ENCODE measurements at regions not wholly inside any gene's neighbourhood (a gene's known extent, or its start where the extent isn't known, plus 50 kb on each side); places are given as distances from the start of the nearest gene placed in this dataset.

DNA sequence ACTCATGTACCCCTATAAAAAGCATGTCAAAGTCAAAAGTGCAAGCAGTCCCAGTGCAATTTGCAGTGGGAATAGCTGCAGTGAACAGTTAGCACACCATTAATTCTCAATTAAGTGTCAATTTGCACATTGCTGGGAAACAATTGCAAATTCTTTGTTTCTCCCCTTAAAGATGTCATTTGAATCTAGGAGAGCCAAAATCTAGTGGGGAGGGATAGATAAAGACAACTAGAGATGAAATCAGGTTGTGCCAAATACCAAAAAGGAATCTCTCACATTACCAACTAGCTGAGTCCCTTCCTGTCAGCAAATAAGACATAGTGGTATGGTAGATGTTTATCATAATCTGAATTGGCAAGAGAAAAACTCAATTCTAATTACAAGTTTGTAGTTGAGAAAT is 330.7 kb downstream of the NUF2 start:
- DNase-seq, result no peak
- H3K36me3 ChIP-seq (replicated peaks), result no peaks in the 10 kb centered on the region
- no peak overlapping the region for H3K27ac ChIP-seq
- H3K27me3 ChIP-seq (replicated peaks), result no peaks in the 10 kb centered on the region
- H3K4me3 ChIP-seq (ENCODE audit: low read depth, low read length), result no peak overlapping the region
- in situ Hi-C loops (cut with HindIII; ENCODE audit: low pct_ligation_motif_present, low sequenced_read_pairs), result no loop called here
- TF ChIP-seq, protein P1, sequence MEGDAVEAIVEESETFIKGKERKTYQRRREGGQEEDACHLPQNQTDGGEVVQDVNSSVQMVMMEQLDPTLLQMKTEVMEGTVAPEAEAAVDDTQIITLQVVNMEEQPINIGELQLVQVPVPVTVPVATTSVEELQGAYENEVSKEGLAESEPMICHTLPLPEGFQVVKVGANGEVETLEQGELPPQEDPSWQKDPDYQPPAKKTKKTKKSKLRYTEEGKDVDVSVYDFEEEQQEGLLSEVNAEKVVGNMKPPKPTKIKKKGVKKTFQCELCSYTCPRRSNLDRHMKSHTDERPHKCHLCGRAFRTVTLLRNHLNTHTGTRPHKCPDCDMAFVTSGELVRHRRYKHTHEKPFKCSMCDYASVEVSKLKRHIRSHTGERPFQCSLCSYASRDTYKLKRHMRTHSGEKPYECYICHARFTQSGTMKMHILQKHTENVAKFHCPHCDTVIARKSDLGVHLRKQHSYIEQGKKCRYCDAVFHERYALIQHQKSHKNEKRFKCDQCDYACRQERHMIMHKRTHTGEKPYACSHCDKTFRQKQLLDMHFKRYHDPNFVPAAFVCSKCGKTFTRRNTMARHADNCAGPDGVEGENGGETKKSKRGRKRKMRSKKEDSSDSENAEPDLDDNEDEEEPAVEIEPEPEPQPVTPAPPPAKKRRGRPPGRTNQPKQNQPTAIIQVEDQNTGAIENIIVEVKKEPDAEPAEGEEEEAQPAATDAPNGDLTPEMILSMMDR (IDR thresholded peaks at IDR 0.05; ENCODE audit: low read depth, low read length, missing control alignments), result no peak

GRCh38 chr1:163655565-163655964 is 333.8 kb downstream of the NUF2 start:
- no peaks in the 10 kb centered on the region for H3K36me3 ChIP-seq (replicated peaks)
- TF ChIP-seq, protein P1 (IDR thresholded peaks at IDR 0.05; ENCODE audit: low read depth, low read length, missing control alignments), result no peak
- in situ Hi-C loops (cut with HindIII; ENCODE audit: low pct_ligation_motif_present, low sequenced_read_pairs), result no loop called here
- H3K4me3 ChIP-seq (ENCODE audit: low read depth, low read length), result no peak overlapping the region
- no peak overlapping the region for H3K27ac ChIP-seq
- no peak for DNase-seq
- no peaks in the 10 kb centered on the region for H3K27me3 ChIP-seq (replicated peaks)

GRCh38 chr1:163656095-163656759 is 334.5 kb downstream of the NUF2 start:
- Histone ChIP-seq H3K4me3 (ENCODE audit: low read depth, low read length) (no peak overlapping the region), H3K27me3 (replicated peaks) (no peaks in the 10 kb centered on the region), H3K27ac (no peak overlapping the region), H3K36me3 (replicated peaks) (no peaks in the 10 kb centered on the region)
- TF ChIP-seq, protein P1 (IDR thresholded peaks at IDR 0.05; ENCODE audit: low read depth, low read length, missing control alignments), result no peak
- in situ Hi-C loops (cut with HindIII; ENCODE audit: low pct_ligation_motif_present, low sequenced_read_pairs), result no loop called here
- no peak for DNase-seq

DNA sequence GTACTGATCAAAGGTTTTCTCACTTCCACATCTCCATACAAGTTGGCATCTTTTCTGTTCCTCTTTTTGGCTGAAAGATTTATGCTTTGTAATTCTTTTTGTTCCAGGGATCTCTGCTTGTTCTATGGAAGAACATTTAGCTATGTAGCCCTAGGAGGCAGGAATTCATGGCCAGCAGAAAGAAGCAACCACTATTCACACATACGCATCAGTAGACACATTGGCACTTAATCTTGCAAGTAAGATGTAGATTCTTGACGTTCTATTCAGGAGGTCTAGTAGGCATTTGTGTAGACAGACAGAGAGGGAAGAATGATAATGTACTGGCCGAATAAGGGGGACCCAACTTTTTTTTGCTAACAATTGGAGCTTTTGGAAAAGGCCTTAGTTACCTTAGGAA is 336.0 kb downstream of the NUF2 start:
- Histone ChIP-seq H3K4me3 (ENCODE audit: low read depth, low read length) (no peak overlapping the region), H3K36me3 (replicated peaks) (no peaks in the 10 kb centered on the region), H3K27ac (no peak overlapping the region), H3K27me3 (replicated peaks) (no peaks in the 10 kb centered on the region)
- no peak for DNase-seq
- in situ Hi-C loops (cut with HindIII; ENCODE audit: low pct_ligation_motif_present, low sequenced_read_pairs), result no loop called here
- TF ChIP-seq, protein P1 (IDR thresholded peaks at IDR 0.05; ENCODE audit: low read depth, low read length, missing control alignments), result no peak

DNA sequence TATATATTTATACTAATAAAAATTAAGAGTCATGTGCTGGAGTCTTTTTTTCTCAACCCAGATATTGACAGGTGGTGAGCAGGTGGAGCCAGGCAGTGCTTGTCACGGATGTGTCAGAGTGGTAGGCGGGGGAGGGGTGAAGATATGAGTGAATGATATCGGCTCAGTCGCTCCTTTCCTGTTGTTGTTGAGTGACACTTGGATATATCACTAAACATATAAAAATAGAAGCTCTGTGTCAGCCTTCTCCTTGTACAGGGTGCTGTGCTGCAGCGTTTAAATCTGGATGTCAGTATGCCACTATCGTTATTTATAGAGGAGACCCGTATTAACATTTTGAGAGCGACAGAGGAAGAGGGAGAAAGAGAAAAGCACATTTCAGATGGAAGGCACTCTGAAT is 339.6 kb downstream of the NUF2 start:
- in situ Hi-C loops (cut with HindIII; ENCODE audit: low pct_ligation_motif_present, low sequenced_read_pairs), result no loop called here
- H3K4me3 ChIP-seq (ENCODE audit: low read depth, low read length), result no peak overlapping the region
- TF ChIP-seq, protein P1 (IDR thresholded peaks at IDR 0.05; ENCODE audit: low read depth, low read length, missing control alignments), result no peak
- DNase-seq, result no peak
- no peaks in the 10 kb centered on the region for H3K36me3 ChIP-seq (replicated peaks)
- no peaks in the 10 kb centered on the region for H3K27me3 ChIP-seq (replicated peaks)
- no peak overlapping the region for H3K27ac ChIP-seq
